ENCODE measurements at regions not wholly inside any gene's neighbourhood (a gene's known extent, or its start where the extent isn't known, plus 50 kb on each side); places are given as distances from the start of the nearest gene placed in this dataset.
A peak's percentile ranks its signal among the peaks of the same experiment; 100 is the strongest.
"Not testable (repeated sequence)": the region's sequence is repeated elsewhere in the genome, so short reads cannot be mapped to it uniquely, and the experiment has no call there.

GRCh38 chr13:50129081-50129705, 113.9 kb downstream of the KCNRG start:
- no peaks in the 10 kb centered on the region for H3K27me3 ChIP-seq (replicated peaks)
- H3K4me1 ChIP-seq (replicated peaks) = peaks cover 16% of the 10 kb centered on the region
- no peak for DNase-seq (ENCODE audit: low read depth in 1 of 2, low spot score in 2 of 2)
- H3K9me3 ChIP-seq (replicated peaks) = no peaks in the 10 kb centered on the region
- no peak overlapping the region for H3K27ac ChIP-seq
- H3K4me3 ChIP-seq = no peak overlapping the region
- no peaks in the 10 kb centered on the region for H3K36me3 ChIP-seq

DNA sequence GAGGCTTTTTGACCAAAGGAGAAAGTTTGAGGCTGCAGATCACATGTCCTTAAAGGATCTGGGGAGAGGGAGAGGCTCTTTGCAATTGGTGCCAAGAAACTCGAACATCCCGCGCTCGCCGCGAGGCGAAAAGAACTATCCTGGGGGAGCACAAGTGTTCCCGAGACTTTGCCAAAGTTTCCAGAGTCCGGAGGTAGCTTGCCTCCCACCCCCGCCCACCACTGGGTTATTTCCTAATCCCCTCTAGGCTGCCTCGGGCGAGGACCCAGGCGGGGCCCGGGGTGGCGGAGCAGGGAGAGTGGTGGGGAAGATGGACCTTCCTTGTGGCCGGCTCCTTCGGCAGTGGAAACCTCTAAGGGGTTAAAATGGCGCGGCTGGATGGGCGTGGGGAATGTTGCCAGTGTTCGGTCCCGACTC, 114.5 kb downstream of the KCNRG start:
- H3K4me3 ChIP-seq = peak overlapping the region; percentile 38
- peaks cover 16% of the 10 kb centered on the region for H3K4me1 ChIP-seq (replicated peaks)
- H3K27me3 ChIP-seq (replicated peaks) = no peaks in the 10 kb centered on the region
- no peak for DNase-seq (ENCODE audit: low read depth in 1 of 2, low spot score in 2 of 2)
- H3K9me3 ChIP-seq (replicated peaks) = no peaks in the 10 kb centered on the region
- no peak overlapping the region for H3K27ac ChIP-seq
- no peaks in the 10 kb centered on the region for H3K36me3 ChIP-seq

- Histone ChIP-seq H3K4me3 (peak overlapping the region; percentile 38), H3K27ac (no peak overlapping the region), H3K9me3 (replicated peaks) (no peaks in the 10 kb centered on the region), H3K4me1 (replicated peaks) (peaks cover 16% of the 10 kb centered on the region), H3K36me3 (no peaks in the 10 kb centered on the region), H3K27me3 (replicated peaks) (no peaks in the 10 kb centered on the region)
- DNase-seq (ENCODE audit: low read depth in 1 of 2, low spot score in 2 of 2) = peak; percentile 43
These were observed 115.1 kb downstream of the KCNRG start for GRCh38 chr13:50130123-50130946.

- no peak for DNase-seq (ENCODE audit: low read depth in 1 of 2, low spot score in 2 of 2)
- no peak overlapping the region for H3K27ac ChIP-seq
- H3K4me3 ChIP-seq = no peak overlapping the region
- H3K27me3 ChIP-seq (replicated peaks) = no peaks in the 10 kb centered on the region
- no peaks in the 10 kb centered on the region for H3K9me3 ChIP-seq (replicated peaks)
- H3K36me3 ChIP-seq = no peaks in the 10 kb centered on the region
- H3K4me1 ChIP-seq (replicated peaks) = peaks cover 5% of the 10 kb centered on the region
These were observed 117.0 kb downstream of the KCNRG start for GRCh38 chr13:50131920-50132903.

GRCh38 chr13:50132904-50133357, 117.7 kb downstream of the KCNRG start:
- no peak for DNase-seq (ENCODE audit: low read depth in 1 of 2, low spot score in 2 of 2)
- Histone ChIP-seq H3K4me3 (no peak overlapping the region), H3K4me1 (replicated peaks) (peaks cover 5% of the 10 kb centered on the region), H3K36me3 (no peaks in the 10 kb centered on the region), H3K27ac (no peak overlapping the region), H3K9me3 (replicated peaks) (no peaks in the 10 kb centered on the region), H3K27me3 (replicated peaks) (no peaks in the 10 kb centered on the region)

GRCh38 chr13:50133358-50133953, 118.2 kb downstream of the KCNRG start:
- H3K4me3 ChIP-seq = no peak overlapping the region
- no peaks in the 10 kb centered on the region for H3K36me3 ChIP-seq
- H3K27ac ChIP-seq = no peak overlapping the region
- peaks cover 5% of the 10 kb centered on the region for H3K4me1 ChIP-seq (replicated peaks)
- no peaks in the 10 kb centered on the region for H3K27me3 ChIP-seq (replicated peaks)
- H3K9me3 ChIP-seq (replicated peaks) = no peaks in the 10 kb centered on the region
- DNase-seq (ENCODE audit: low read depth in 1 of 2, low spot score in 2 of 2) = no peak

GRCh38 chr13:50136226-50136625, 121.0 kb downstream of the KCNRG start:
- Histone ChIP-seq H3K4me3 (no peak overlapping the region), H3K4me1 (replicated peaks) (no peaks in the 10 kb centered on the region), H3K27me3 (replicated peaks) (no peaks in the 10 kb centered on the region), H3K36me3 (no peaks in the 10 kb centered on the region), H3K9me3 (replicated peaks) (no peaks in the 10 kb centered on the region), H3K27ac (no peak overlapping the region)
- DNase-seq (ENCODE audit: low read depth in 1 of 2, low spot score in 2 of 2) = no peak

- Histone ChIP-seq H3K4me3 (no peak overlapping the region), H3K9me3 (replicated peaks) (no peaks in the 10 kb centered on the region), H3K36me3 (no peaks in the 10 kb centered on the region), H3K27me3 (replicated peaks) (no peaks in the 10 kb centered on the region), H3K4me1 (replicated peaks) (no peaks in the 10 kb centered on the region), H3K27ac (no peak overlapping the region)
- no peak for DNase-seq (ENCODE audit: low read depth in 1 of 2, low spot score in 2 of 2)
These were observed 121.4 kb downstream of the KCNRG start for GRCh38 chr13:50136678-50137077.

DNA sequence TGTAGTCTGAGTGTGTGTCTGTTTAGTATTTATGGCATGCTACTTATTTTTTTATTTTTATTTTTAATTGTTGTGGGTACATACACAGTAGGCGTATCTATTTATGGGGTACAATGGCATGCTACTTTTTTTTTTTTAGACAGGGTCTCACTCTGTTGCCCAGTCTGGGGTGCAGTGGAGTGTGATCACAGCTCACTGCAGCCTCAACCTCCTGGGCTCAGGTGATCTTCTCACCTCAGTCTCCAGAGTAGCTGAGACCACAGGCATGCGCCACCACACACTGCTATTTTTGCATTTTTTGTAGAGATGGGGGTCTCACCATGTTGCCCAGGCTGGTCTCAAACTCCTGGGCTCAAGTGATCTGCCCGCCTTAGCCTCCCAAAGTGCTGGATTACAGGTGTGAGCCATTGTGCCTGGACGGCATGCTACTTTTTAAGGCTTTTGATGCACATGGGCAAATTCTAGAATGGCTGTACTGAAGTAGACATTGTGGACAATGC, 124.2 kb downstream of the KCNRG start:
- H3K9me3 ChIP-seq (replicated peaks); H3K4me3 ChIP-seq; H3K27me3 ChIP-seq (replicated peaks); H3K36me3 ChIP-seq; H3K4me1 ChIP-seq (replicated peaks); H3K27ac ChIP-seq; DNase-seq (ENCODE audit: low read depth in 1 of 2, low spot score in 2 of 2): not testable (repeated sequence)

DNA sequence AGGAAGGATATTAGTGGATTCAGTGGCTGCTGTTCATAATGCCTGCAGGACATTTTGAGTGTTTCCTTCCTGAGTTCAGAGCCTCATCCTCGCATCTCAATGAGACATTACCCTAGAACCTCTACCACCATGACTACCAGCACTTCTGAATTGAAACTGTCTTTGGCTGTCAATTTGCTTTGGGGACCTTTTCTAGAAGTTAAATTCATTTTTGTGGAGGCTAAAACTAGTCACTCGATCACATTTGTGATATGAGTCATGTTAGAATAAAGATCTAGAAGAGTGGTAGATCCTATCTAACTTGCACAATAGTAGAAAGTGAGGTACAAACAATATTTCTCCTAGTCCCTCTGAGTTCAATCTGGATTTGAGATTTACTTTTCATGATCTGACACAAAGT, 124.9 kb downstream of the KCNRG start:
- no peaks in the 10 kb centered on the region for H3K9me3 ChIP-seq (replicated peaks)
- H3K36me3 ChIP-seq = no peaks in the 10 kb centered on the region
- H3K27ac ChIP-seq = no peak overlapping the region
- DNase-seq (ENCODE audit: low read depth in 1 of 2, low spot score in 2 of 2) = no peak
- no peak overlapping the region for H3K4me3 ChIP-seq
- no peaks in the 10 kb centered on the region for H3K27me3 ChIP-seq (replicated peaks)
- no peaks in the 10 kb centered on the region for H3K4me1 ChIP-seq (replicated peaks)

- Histone ChIP-seq H3K27ac (no peak overlapping the region), H3K4me3 (no peak overlapping the region), H3K36me3 (no peaks in the 10 kb centered on the region), H3K9me3 (replicated peaks) (no peaks in the 10 kb centered on the region), H3K27me3 (replicated peaks) (no peaks in the 10 kb centered on the region), H3K4me1 (replicated peaks) (no peaks in the 10 kb centered on the region)
- DNase-seq (ENCODE audit: low read depth in 1 of 2, low spot score in 2 of 2) = no peak
These were observed 125.5 kb downstream of the KCNRG start for GRCh38 chr13:50140581-50141374.

- no peaks in the 10 kb centered on the region for H3K4me1 ChIP-seq (replicated peaks)
- DNase-seq (ENCODE audit: low read depth in 1 of 2, low spot score in 2 of 2) = no peak
- H3K4me3 ChIP-seq = no peak overlapping the region
These were observed 126.2 kb downstream of the KCNRG start for GRCh38 chr13:50141375-50141975.

More at GRCh38 chr13:50141375-50141975, 126.2 kb downstream of the KCNRG start:
- Histone ChIP-seq H3K9me3 (replicated peaks) (no peaks in the 10 kb centered on the region), H3K36me3 (no peaks in the 10 kb centered on the region), H3K27me3 (replicated peaks) (no peaks in the 10 kb centered on the region), H3K27ac (no peak overlapping the region)

Measured in SJSA1 (cell line).